ENCODE measurements at regions not wholly inside any gene's neighbourhood (a gene's known extent, or its start where the extent isn't known, plus 50 kb on each side); places are given as distances from the start of the nearest gene placed in this dataset.

GRCh38 chr15:36313021-36313420, 266.4 kb upstream of the CDIN1 start:
- Histone ChIP-seq H3K79me1 (replicated peaks; ENCODE audit: low read length, poor library complexity, severe bottlenecking) (no peaks in the 10 kb centered on the region), H3K23ac (ENCODE audit: low read length in 2 of 2) (no peak overlapping the region), H3K9me3 (ENCODE audit: control insufficient read depth, low read length) (peaks cover 7% of the 10 kb centered on the region), H3K9ac (ENCODE audit: low read length) (no peak overlapping the region), H3K36me3 (ENCODE audit: control insufficient read depth in 1 of 2, insufficient read depth in 2 of 2, low read depth in 1 of 2, low read length in 2 of 2) (no peaks in the 10 kb centered on the region), H2BK120ac (ENCODE audit: low read depth, low read length) (no peak overlapping the region), H2AK5ac (ENCODE audit: low read length, severe bottlenecking) (no peak overlapping the region), H3K4ac (ENCODE audit: low read depth in 1 of 2, low read length in 2 of 2) (no peak overlapping the region), H2BK12ac (ENCODE audit: low read length in 2 of 2) (no peak overlapping the region), H3K4me1 (ENCODE audit: control insufficient read depth, insufficient read depth, low read depth, low read length) (no peaks in the 10 kb centered on the region), H3K27ac (ENCODE audit: low read length, poor library complexity, severe bottlenecking) (no peak overlapping the region), H2BK15ac (ENCODE audit: low read depth, poor library complexity, severe bottlenecking) (no peak overlapping the region), H2BK5ac (ENCODE audit: low read depth, low read length, poor library complexity, severe bottlenecking) (no peak overlapping the region), H3K18ac (ENCODE audit: low read depth in 1 of 2, low read length in 2 of 2) (no peak overlapping the region), H3K4me2 (ENCODE audit: low read length, poor library complexity, severe bottlenecking) (no peak overlapping the region), H3K27me3 (ENCODE audit: control insufficient read depth in 1 of 2, insufficient read depth in 1 of 2, low read length in 2 of 2) (no peaks in the 10 kb centered on the region), H2AFZ (ENCODE audit: low read depth, low read length) (no peak overlapping the region), H4K8ac (ENCODE audit: low read length) (no peak overlapping the region), H3K4me3 (ENCODE audit: insufficient read depth in 1 of 2, low read depth in 1 of 2, low read length in 2 of 2) (no peak overlapping the region), H4K91ac (ENCODE audit: low read length) (no peak overlapping the region), H3K14ac (ENCODE audit: low read length in 2 of 2) (no peak overlapping the region)
- 100% methylated on average over 1 of the region's 1 CpG for WGBS
- DNase-seq, result no peak

- no peaks in the 10 kb centered on the region for H3K27me3 ChIP-seq (ENCODE audit: control insufficient read depth in 1 of 2, insufficient read depth in 1 of 2, low read length in 2 of 2)
Measured at GRCh38 chr15:36313736-36314280, 265.6 kb upstream of the CDIN1 start.

GRCh38 chr15:36315649-36316048, 263.8 kb upstream of the CDIN1 start:
- Histone ChIP-seq H3K27ac (ENCODE audit: low read length, poor library complexity, severe bottlenecking) (no peak overlapping the region), H3K18ac (ENCODE audit: low read depth in 1 of 2, low read length in 2 of 2) (no peak overlapping the region), H4K91ac (ENCODE audit: low read length) (no peak overlapping the region), H3K27me3 (ENCODE audit: control insufficient read depth in 1 of 2, insufficient read depth in 1 of 2, low read length in 2 of 2) (no peaks in the 10 kb centered on the region), H3K14ac (ENCODE audit: low read length in 2 of 2) (no peak overlapping the region), H3K9me3 (ENCODE audit: control insufficient read depth, low read length) (no peaks in the 10 kb centered on the region), H3K79me1 (replicated peaks; ENCODE audit: low read length, poor library complexity, severe bottlenecking) (no peaks in the 10 kb centered on the region), H3K9ac (ENCODE audit: low read length) (no peak overlapping the region), H2BK5ac (ENCODE audit: low read depth, low read length, poor library complexity, severe bottlenecking) (no peak overlapping the region), H2BK12ac (ENCODE audit: low read length in 2 of 2) (no peak overlapping the region), H3K4me3 (ENCODE audit: insufficient read depth in 1 of 2, low read depth in 1 of 2, low read length in 2 of 2) (no peak overlapping the region), H2BK15ac (ENCODE audit: low read depth, poor library complexity, severe bottlenecking) (no peak overlapping the region), H4K8ac (ENCODE audit: low read length) (no peak overlapping the region), H3K4ac (ENCODE audit: low read depth in 1 of 2, low read length in 2 of 2) (no peak overlapping the region), H3K36me3 (ENCODE audit: control insufficient read depth in 1 of 2, insufficient read depth in 2 of 2, low read depth in 1 of 2, low read length in 2 of 2) (no peaks in the 10 kb centered on the region), H3K4me2 (ENCODE audit: low read length, poor library complexity, severe bottlenecking) (no peak overlapping the region), H3K23ac (ENCODE audit: low read length in 2 of 2) (no peak overlapping the region), H3K4me1 (ENCODE audit: control insufficient read depth, insufficient read depth, low read depth, low read length) (no peaks in the 10 kb centered on the region), H2AK5ac (ENCODE audit: low read length, severe bottlenecking) (no peak overlapping the region), H2AFZ (ENCODE audit: low read depth, low read length) (no peak overlapping the region), H2BK120ac (ENCODE audit: low read depth, low read length) (no peak overlapping the region)
- WGBS, result 97% methylated on average over 2 of the region's 2 CpGs
- DNase-seq, result no peak

More at GRCh38 chr15:36313736-36314280, 265.6 kb upstream of the CDIN1 start:
- no peak overlapping the region for H2BK12ac ChIP-seq (ENCODE audit: low read length in 2 of 2)
- H3K9me3 ChIP-seq (ENCODE audit: control insufficient read depth, low read length), result peaks cover 3% of the 10 kb centered on the region
- H3K36me3 ChIP-seq (ENCODE audit: control insufficient read depth in 1 of 2, insufficient read depth in 2 of 2, low read depth in 1 of 2, low read length in 2 of 2), result no peaks in the 10 kb centered on the region
- H3K9ac ChIP-seq (ENCODE audit: low read length), result no peak overlapping the region
- no peak overlapping the region for H2BK120ac ChIP-seq (ENCODE audit: low read depth, low read length)
- no peak overlapping the region for H3K27ac ChIP-seq (ENCODE audit: low read length, poor library complexity, severe bottlenecking)
- no peak overlapping the region for H3K14ac ChIP-seq (ENCODE audit: low read length in 2 of 2)
- no peak overlapping the region for H2BK15ac ChIP-seq (ENCODE audit: low read depth, poor library complexity, severe bottlenecking)
- WGBS, result no CpG with 5 or more reads among the region's 2 CpGs
- H3K79me1 ChIP-seq (replicated peaks; ENCODE audit: low read length, poor library complexity, severe bottlenecking), result no peaks in the 10 kb centered on the region
- H3K4me3 ChIP-seq (ENCODE audit: insufficient read depth in 1 of 2, low read depth in 1 of 2, low read length in 2 of 2), result no peak overlapping the region
- H2AFZ ChIP-seq (ENCODE audit: low read depth, low read length), result no peak overlapping the region
- peak; percentile 56 for DNase-seq
- no peak overlapping the region for H2BK5ac ChIP-seq (ENCODE audit: low read depth, low read length, poor library complexity, severe bottlenecking)
- no peaks in the 10 kb centered on the region for H3K4me1 ChIP-seq (ENCODE audit: control insufficient read depth, insufficient read depth, low read depth, low read length)
- H3K23ac ChIP-seq (ENCODE audit: low read length in 2 of 2), result no peak overlapping the region
- no peak overlapping the region for H4K91ac ChIP-seq (ENCODE audit: low read length)
- no peak overlapping the region for H3K4ac ChIP-seq (ENCODE audit: low read depth in 1 of 2, low read length in 2 of 2)
- no peak overlapping the region for H3K4me2 ChIP-seq (ENCODE audit: low read length, poor library complexity, severe bottlenecking)
- no peak overlapping the region for H2AK5ac ChIP-seq (ENCODE audit: low read length, severe bottlenecking)
- no peak overlapping the region for H3K18ac ChIP-seq (ENCODE audit: low read depth in 1 of 2, low read length in 2 of 2)
- H4K8ac ChIP-seq (ENCODE audit: low read length), result no peak overlapping the region

GRCh38 chr15:36323615-36324014, 255.8 kb upstream of the CDIN1 start:
- Histone ChIP-seq H3K27ac (ENCODE audit: low read length, poor library complexity, severe bottlenecking) (no peak overlapping the region), H3K36me3 (ENCODE audit: control insufficient read depth in 1 of 2, insufficient read depth in 2 of 2, low read depth in 1 of 2, low read length in 2 of 2) (no peaks in the 10 kb centered on the region), H3K14ac (ENCODE audit: low read length in 2 of 2) (no peak overlapping the region), H3K9me3 (ENCODE audit: control insufficient read depth, low read length) (no peaks in the 10 kb centered on the region), H3K4me3 (ENCODE audit: insufficient read depth in 1 of 2, low read depth in 1 of 2, low read length in 2 of 2) (no peak overlapping the region), H2BK12ac (ENCODE audit: low read length in 2 of 2) (no peak overlapping the region), H2BK120ac (ENCODE audit: low read depth, low read length) (no peak overlapping the region), H3K9ac (ENCODE audit: low read length) (no peak overlapping the region), H4K91ac (ENCODE audit: low read length) (no peak overlapping the region), H3K4ac (ENCODE audit: low read depth in 1 of 2, low read length in 2 of 2) (peak overlapping the region in 1 of 2 experiments; percentile 51), H2BK15ac (ENCODE audit: low read depth, poor library complexity, severe bottlenecking) (no peak overlapping the region), H3K4me2 (ENCODE audit: low read length, poor library complexity, severe bottlenecking) (no peak overlapping the region), H3K4me1 (ENCODE audit: control insufficient read depth, insufficient read depth, low read depth, low read length) (no peaks in the 10 kb centered on the region), H4K8ac (ENCODE audit: low read length) (no peak overlapping the region), H3K18ac (ENCODE audit: low read depth in 1 of 2, low read length in 2 of 2) (no peak overlapping the region), H2AK5ac (ENCODE audit: low read length, severe bottlenecking) (no peak overlapping the region), H2BK5ac (ENCODE audit: low read depth, low read length, poor library complexity, severe bottlenecking) (no peak overlapping the region), H2AFZ (ENCODE audit: low read depth, low read length) (no peak overlapping the region), H3K79me1 (replicated peaks; ENCODE audit: low read length, poor library complexity, severe bottlenecking) (no peaks in the 10 kb centered on the region), H3K23ac (ENCODE audit: low read length in 2 of 2) (no peak overlapping the region), H3K27me3 (ENCODE audit: control insufficient read depth in 1 of 2, insufficient read depth in 1 of 2, low read length in 2 of 2) (no peaks in the 10 kb centered on the region)
- no peak for DNase-seq
- WGBS, result 100% methylated on average over 3 of the region's 3 CpGs
